Loucy (cell line): ENCODE measurements at regions not wholly inside any gene's neighbourhood (a gene's known extent, or its start where the extent isn't known, plus 50 kb on each side); places are given as distances from the start of the nearest gene placed in this dataset.

ENCODE experiments used
- CTCF ChIP-seq: fragments of 200-600 bp; sonication (generic); conservative IDR thresholded peaks from 2 replicates; pipeline ENCODE4 v1.5.1; 2014; ENCODE audit warnings: mild to moderate bottlenecking, antibody characterized with exemption, low read length
- EZH2phosphoT487 ChIP-seq: fragments of 200-600 bp; IDR thresholded peaks from 2 replicates; pipeline ENCODE4 v1.6.1; 2018; ENCODE audit warnings: antibody characterized with exemption, mild to moderate bottlenecking, moderate library complexity, borderline replicate concordance

- TF ChIP-seq CTCF (no peak), EZH2phosphoT487 (no peak)
These were observed 857.4 kb downstream of the MAT2B start for GRCh38 chr5:164362835-164363234.
